HEK293T (cell line): ENCODE measurements at regions not wholly inside any gene's neighbourhood (a gene's known extent, or its start where the extent isn't known, plus 50 kb on each side); places are given as distances from the start of the nearest gene placed in this dataset.

ENCODE experiments used
- BHLHE40 ChIP-seq: fragments of 450-650 bp; IDR thresholded peaks from 2 replicates; pipeline ENCODE4 v1.6.1; 2016; ENCODE audit warnings: mild to moderate bottlenecking, moderate library complexity, borderline replicate concordance
- CTBP1 ChIP-seq: fragments of 450-650 bp; IDR thresholded peaks from 2 replicates; pipeline ENCODE4 v1.6.1; 2016; ENCODE audit warnings: borderline replicate concordance
- ELF4 ChIP-seq: fragments of 450-650 bp; IDR thresholded peaks from 2 replicates; pipeline ENCODE4 v1.6.1; 2017; ENCODE audit warnings: antibody characterized with exemption
- FOXM1 ChIP-seq: fragments of 450-650 bp; IDR thresholded peaks from 2 replicates; pipeline ENCODE4 v1.6.1; 2017; ENCODE audit warnings: mild to moderate bottlenecking, borderline replicate concordance
- LEF1 ChIP-seq: fragments of 450-650 bp; IDR thresholded peaks from 2 replicates; pipeline ENCODE4 v1.6.1; 2017; ENCODE audit warnings: mild to moderate bottlenecking, borderline replicate concordance
- NFRKB ChIP-seq: fragments of 450-650 bp; IDR thresholded peaks from 2 replicates; pipeline ENCODE4 v1.6.1; 2016; ENCODE audit warnings: mild to moderate bottlenecking, moderate library complexity

- TF ChIP-seq LEF1: no peak
- no peak for TF ChIP-seq ELF4
- TF ChIP-seq NFRKB: no peak
- no peak for TF ChIP-seq FOXM1
- no peak for TF ChIP-seq CTBP1
- no peak for TF ChIP-seq BHLHE40
Measured at GRCh38 chr13:111415765-111416164, 95.3 kb downstream of the TEX29 start.
